OCI-LY3 (cell line): ENCODE measurements at regions not wholly inside any gene's neighbourhood (a gene's known extent, or its start where the extent isn't known, plus 50 kb on each side); places are given as distances from the start of the nearest gene placed in this dataset.
"Not testable (repeated sequence)": the region's sequence is repeated elsewhere in the genome, so short reads cannot be mapped to it uniquely, and the experiment has no call there.

ENCODE experiments used
- CTCF ChIP-seq: fragments of 200-600, 300-600 bp; sonication (generic); IDR thresholded peaks from 2 replicates; pipeline ENCODE4 v1.5.1; 2014; ENCODE audit warnings: antibody characterized with exemption, low read length, low read depth
- EZH2phosphoT487 ChIP-seq: fragments of 200-600 bp; shearing (Covaris generic); IDR thresholded peaks from 2 replicates; pipeline ENCODE4 v1.6.1; 2018; ENCODE audit warnings: antibody characterized with exemption, mixed run types, low read depth

DNA sequence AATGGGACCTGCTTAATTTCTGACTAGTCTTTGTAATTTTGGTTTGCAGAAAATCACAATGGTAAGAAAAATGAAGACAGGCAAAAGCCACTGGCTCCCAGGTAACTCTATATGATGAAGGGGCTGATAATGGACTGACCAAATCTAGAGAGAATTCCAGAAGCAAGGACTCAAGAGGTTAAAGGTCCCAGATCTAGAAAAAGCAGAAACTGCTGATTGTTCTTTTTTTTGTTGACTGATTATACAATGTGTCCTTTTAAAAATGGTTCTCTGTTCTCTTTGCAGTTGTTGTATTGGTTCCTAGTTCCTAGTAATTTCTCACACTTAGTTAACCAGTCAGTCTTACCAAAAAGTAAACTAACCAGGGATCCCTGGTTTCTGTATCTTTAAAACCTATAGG is 81.4 kb downstream of the PPIAL4C start:
- TF ChIP-seq CTCF, EZH2phosphoT487: not testable (repeated sequence)
